Skeletal muscle satellite cell (primary cell): ENCODE measurements at regions not wholly inside any gene's neighbourhood (a gene's known extent, or its start where the extent isn't known, plus 50 kb on each side); places are given as distances from the start of the nearest gene placed in this dataset.

Source experiments
- H3K27me3 ChIP-seq: 2 replicates; pipeline ENCODE4 v1.7.0; 2013; ENCODE audit warnings: low read length; ENCODE audit not compliant: control insufficient read depth, insufficient read depth
- H3K36me3 ChIP-seq: 2 replicates; pipeline ENCODE4 v1.7.0; 2013; ENCODE audit warnings: mild to moderate bottlenecking, control low read depth, low read length; ENCODE audit not compliant: insufficient read depth
- H3K4me1 ChIP-seq: 2 replicates; pipeline ENCODE4 v1.7.0; 2013; ENCODE audit warnings: low read length; ENCODE audit not compliant: control insufficient read depth, insufficient read depth
- H3K4me2 ChIP-seq: 2 replicates; pipeline ENCODE4 v1.7.0; 2013; ENCODE audit warnings: mild to moderate bottlenecking, low read length
- H3K4me3 ChIP-seq: 2 replicates; pipeline ENCODE4 v1.7.0; 2013; ENCODE audit warnings: low read length
- H3K9ac ChIP-seq: 2 replicates; pipeline ENCODE4 v1.7.0; 2013; ENCODE audit warnings: mild to moderate bottlenecking, low read depth, low read length, moderate library complexity
- H3K9me3 ChIP-seq: replicated peaks from 2 replicates; pipeline ENCODE4 v1.7.0; 2013; ENCODE audit warnings: mild to moderate bottlenecking, control low read depth, low read length

DNA sequence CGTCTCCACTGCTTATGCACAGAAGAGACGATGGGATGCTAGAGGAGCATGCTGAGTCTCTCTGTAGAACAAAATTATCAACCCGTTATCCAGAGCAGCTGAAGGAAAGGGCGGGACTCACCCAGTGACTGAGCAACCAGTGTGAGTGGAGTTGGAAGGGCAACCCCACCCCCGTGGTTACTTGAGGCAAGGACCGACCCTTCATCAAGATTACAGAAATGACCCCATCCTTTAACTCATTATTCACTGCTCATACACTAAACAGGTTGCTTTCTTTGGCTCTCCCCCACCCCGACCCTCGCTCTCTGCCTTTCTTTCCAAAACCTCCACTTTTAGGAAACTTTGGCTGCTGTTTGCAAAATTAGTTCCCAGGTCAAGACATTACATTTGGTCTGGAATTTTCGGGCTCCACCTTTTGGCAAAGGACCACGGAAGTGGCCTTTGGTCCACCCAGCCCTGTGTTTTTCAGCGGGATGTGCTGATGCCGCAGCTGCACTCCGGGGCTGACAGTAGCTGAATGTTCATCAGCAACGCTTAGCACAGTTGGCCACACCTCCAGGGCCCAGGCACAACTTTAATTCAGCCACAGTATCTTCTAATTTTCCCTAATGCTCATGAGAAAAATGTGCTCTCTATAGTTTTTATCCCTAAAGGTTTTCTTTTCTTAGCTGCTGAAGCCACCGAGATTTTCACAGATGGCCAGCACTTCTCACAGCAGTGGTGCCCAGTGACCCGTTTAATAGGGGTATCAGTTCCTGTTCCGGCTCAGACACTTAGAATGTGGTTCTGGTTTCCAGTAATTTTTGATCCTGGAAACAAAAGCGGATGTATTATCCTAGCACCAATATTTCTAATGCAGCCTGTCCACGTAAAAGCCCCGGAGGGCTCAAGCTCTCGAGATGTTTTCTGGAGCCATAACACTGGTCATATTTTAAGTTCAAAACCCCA, 103.6 kb upstream of the NXT1 start:
- H3K9me3 ChIP-seq = no peaks in the 10 kb centered on the region
- no peaks in the 10 kb centered on the region for H3K4me1 ChIP-seq
- H3K9ac ChIP-seq = no peak overlapping the region
- H3K4me2 ChIP-seq = no peak overlapping the region
- peaks cover 7% of the 10 kb centered on the region for H3K27me3 ChIP-seq
- H3K4me3 ChIP-seq = no peak overlapping the region
- H3K36me3 ChIP-seq = no peaks in the 10 kb centered on the region

DNA sequence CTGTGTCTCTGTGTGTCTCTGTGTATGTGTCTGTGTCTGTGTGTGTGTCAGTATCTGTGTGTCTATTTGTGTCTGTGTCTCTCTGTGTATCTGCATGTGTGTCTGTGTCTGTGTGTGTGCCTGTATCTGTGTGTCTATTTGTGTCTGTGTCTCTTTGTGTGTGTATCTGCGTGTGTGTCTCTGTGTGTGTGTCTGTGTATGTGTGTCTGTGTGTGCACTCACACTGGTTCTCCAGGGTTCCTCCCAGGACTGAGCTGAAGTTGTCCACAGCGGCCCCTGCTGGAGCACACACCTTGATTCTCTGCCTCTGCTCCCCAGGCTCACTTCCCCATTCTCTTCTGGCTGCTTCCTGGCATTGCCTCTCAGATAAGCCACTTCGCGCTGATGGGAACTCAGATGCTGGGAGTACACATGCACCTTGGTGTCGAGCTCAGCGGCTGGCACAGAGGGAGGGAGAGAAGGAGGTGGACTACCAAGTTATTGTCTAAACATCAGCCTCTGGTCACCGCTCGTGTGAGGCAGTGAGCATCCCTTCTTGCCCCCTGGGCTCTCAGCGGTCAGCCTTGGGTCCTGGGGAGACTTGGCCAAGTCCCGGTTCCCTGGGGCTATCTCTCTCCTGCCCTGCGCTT, 104.9 kb upstream of the NXT1 start:
- peaks cover 15% of the 10 kb centered on the region for H3K27me3 ChIP-seq
- no peak overlapping the region for H3K9ac ChIP-seq
- H3K9me3 ChIP-seq = no peaks in the 10 kb centered on the region
- no peaks in the 10 kb centered on the region for H3K4me1 ChIP-seq
- no peaks in the 10 kb centered on the region for H3K36me3 ChIP-seq
- no peak overlapping the region for H3K4me3 ChIP-seq
- H3K4me2 ChIP-seq = no peak overlapping the region

- Histone ChIP-seq H3K27me3 (peaks cover 15% of the 10 kb centered on the region), H3K9ac (no peak overlapping the region), H3K9me3 (no peaks in the 10 kb centered on the region), H3K36me3 (no peaks in the 10 kb centered on the region), H3K4me2 (no peak overlapping the region), H3K4me1 (no peaks in the 10 kb centered on the region), H3K4me3 (no peak overlapping the region)
These were observed 105.6 kb upstream of the NXT1 start for GRCh38 chr20:23244916-23245552.

- Histone ChIP-seq H3K9me3 (no peaks in the 10 kb centered on the region), H3K4me1 (no peaks in the 10 kb centered on the region), H3K36me3 (no peaks in the 10 kb centered on the region), H3K4me2 (peak overlapping the region; percentile 6), H3K9ac (no peak overlapping the region), H3K4me3 (no peak overlapping the region), H3K27me3 (peaks cover 11% of the 10 kb centered on the region)
These were observed 106.3 kb upstream of the NXT1 start for GRCh38 chr20:23244156-23244915.

- Histone ChIP-seq H3K4me1 (no peaks in the 10 kb centered on the region), H3K9ac (no peak overlapping the region), H3K36me3 (no peaks in the 10 kb centered on the region), H3K4me3 (no peak overlapping the region), H3K9me3 (no peaks in the 10 kb centered on the region), H3K27me3 (peaks cover 9% of the 10 kb centered on the region), H3K4me2 (peak overlapping the region; percentile 6)
These were observed 106.8 kb upstream of the NXT1 start for GRCh38 chr20:23243791-23244155.

- Histone ChIP-seq H3K9ac (no peak overlapping the region), H3K4me3 (no peak overlapping the region), H3K4me1 (no peaks in the 10 kb centered on the region), H3K27me3 (peaks cover 9% of the 10 kb centered on the region), H3K9me3 (no peaks in the 10 kb centered on the region), H3K36me3 (no peaks in the 10 kb centered on the region), H3K4me2 (no peak overlapping the region)
These were observed 107.9 kb upstream of the NXT1 start for GRCh38 chr20:23242556-23243180.

- no peaks in the 10 kb centered on the region for H3K4me1 ChIP-seq
- H3K36me3 ChIP-seq = no peaks in the 10 kb centered on the region
- no peak overlapping the region for H3K4me2 ChIP-seq
These were observed 108.5 kb upstream of the NXT1 start for GRCh38 chr20:23242104-23242503.

GRCh38 chr20:23241416-23241815, 109.2 kb upstream of the NXT1 start:
- Histone ChIP-seq H3K36me3 (no peaks in the 10 kb centered on the region), H3K9ac (no peak overlapping the region), H3K9me3 (no peaks in the 10 kb centered on the region), H3K4me3 (no peak overlapping the region), H3K4me1 (no peaks in the 10 kb centered on the region), H3K4me2 (no peak overlapping the region), H3K27me3 (peaks cover 9% of the 10 kb centered on the region)

More at GRCh38 chr20:23242104-23242503, 108.5 kb upstream of the NXT1 start:
- H3K4me3 ChIP-seq = no peak overlapping the region
- no peak overlapping the region for H3K9ac ChIP-seq
- no peaks in the 10 kb centered on the region for H3K9me3 ChIP-seq
- H3K27me3 ChIP-seq = peaks cover 9% of the 10 kb centered on the region

GRCh38 chr20:23240519-23240918, 110.1 kb upstream of the NXT1 start:
- Histone ChIP-seq H3K36me3 (no peaks in the 10 kb centered on the region), H3K9ac (no peak overlapping the region), H3K4me2 (no peak overlapping the region), H3K27me3 (peaks cover 9% of the 10 kb centered on the region), H3K4me3 (no peak overlapping the region), H3K9me3 (no peaks in the 10 kb centered on the region), H3K4me1 (no peaks in the 10 kb centered on the region)

DNA sequence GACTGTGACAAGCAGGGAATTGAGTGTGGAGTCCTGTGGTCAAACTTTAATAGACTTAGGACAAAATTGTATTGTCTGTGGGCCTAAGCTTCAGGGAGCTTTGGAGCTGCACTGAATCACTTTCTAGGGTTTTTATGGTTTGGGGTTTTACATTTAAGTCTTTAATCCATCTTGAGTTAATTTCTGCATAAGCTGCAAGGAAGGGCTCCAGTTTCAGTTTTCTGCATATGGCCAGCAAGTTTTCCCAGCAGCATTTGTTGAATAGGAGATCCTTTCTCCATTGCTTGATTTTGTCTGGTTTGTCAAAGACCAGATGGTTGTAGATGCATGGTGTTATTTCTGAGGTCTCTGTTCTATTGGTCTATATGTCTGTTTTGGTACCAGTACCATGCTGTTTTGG, 113.4 kb upstream of the NXT1 start:
- no peak overlapping the region for H3K9ac ChIP-seq

More for the DNA sequence above, 113.4 kb upstream of the NXT1 start:
- peaks cover 11% of the 10 kb centered on the region for H3K4me1 ChIP-seq
- no peak overlapping the region for H3K4me3 ChIP-seq
- peaks cover 4% of the 10 kb centered on the region for H3K9me3 ChIP-seq
- H3K4me2 ChIP-seq = no peak overlapping the region
- peaks cover 9% of the 10 kb centered on the region for H3K27me3 ChIP-seq
- H3K36me3 ChIP-seq = no peaks in the 10 kb centered on the region
